Kidney epithelial cell (primary cell): ENCODE measurements at regions not wholly inside any gene's neighbourhood (a gene's known extent, or its start where the extent isn't known, plus 50 kb on each side); places are given as distances from the start of the nearest gene placed in this dataset.

Source experiments
- DNase-seq: peaks from one replicate; pipeline ENCODE4 v3.0.0-alpha.2; 2010; ENCODE audit warnings: low read depth
- H3K27me3 ChIP-seq: 2 replicates; pipeline ENCODE4 v1.6.0; 2011; ENCODE audit warnings: low read length; ENCODE audit not compliant: control insufficient read depth, insufficient read depth
- H3K36me3 ChIP-seq: 2 replicates; pipeline ENCODE4 v1.5.1; 2011; ENCODE audit warnings: low read length; ENCODE audit not compliant: control insufficient read depth, insufficient read depth
- H3K4me3 ChIP-seq: 2 replicates; pipeline ENCODE4 v1.5.1; 2011; ENCODE audit warnings: low read depth, mild to moderate bottlenecking, control low read depth, low read length
- TF ChIP-seq, protein P1 (sequence below): IDR thresholded peaks from 2 replicates; pipeline ENCODE4 v1.5.1; 2011; ENCODE audit warnings: mild to moderate bottlenecking, moderate library complexity, low read length, control low read depth, inconsistent platforms; ENCODE audit not compliant: insufficient read depth, poor library complexity, severe bottlenecking

- Histone ChIP-seq H3K36me3 (no peaks in the 10 kb centered on the region), H3K27me3 (no peaks in the 10 kb centered on the region), H3K4me3 (no peak overlapping the region)
- TF ChIP-seq, protein P1, sequence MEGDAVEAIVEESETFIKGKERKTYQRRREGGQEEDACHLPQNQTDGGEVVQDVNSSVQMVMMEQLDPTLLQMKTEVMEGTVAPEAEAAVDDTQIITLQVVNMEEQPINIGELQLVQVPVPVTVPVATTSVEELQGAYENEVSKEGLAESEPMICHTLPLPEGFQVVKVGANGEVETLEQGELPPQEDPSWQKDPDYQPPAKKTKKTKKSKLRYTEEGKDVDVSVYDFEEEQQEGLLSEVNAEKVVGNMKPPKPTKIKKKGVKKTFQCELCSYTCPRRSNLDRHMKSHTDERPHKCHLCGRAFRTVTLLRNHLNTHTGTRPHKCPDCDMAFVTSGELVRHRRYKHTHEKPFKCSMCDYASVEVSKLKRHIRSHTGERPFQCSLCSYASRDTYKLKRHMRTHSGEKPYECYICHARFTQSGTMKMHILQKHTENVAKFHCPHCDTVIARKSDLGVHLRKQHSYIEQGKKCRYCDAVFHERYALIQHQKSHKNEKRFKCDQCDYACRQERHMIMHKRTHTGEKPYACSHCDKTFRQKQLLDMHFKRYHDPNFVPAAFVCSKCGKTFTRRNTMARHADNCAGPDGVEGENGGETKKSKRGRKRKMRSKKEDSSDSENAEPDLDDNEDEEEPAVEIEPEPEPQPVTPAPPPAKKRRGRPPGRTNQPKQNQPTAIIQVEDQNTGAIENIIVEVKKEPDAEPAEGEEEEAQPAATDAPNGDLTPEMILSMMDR: no peak
- no peak for DNase-seq
Measured at GRCh38 chr6:22349051-22349450, 52.2 kb upstream of the PRL start.

DNA sequence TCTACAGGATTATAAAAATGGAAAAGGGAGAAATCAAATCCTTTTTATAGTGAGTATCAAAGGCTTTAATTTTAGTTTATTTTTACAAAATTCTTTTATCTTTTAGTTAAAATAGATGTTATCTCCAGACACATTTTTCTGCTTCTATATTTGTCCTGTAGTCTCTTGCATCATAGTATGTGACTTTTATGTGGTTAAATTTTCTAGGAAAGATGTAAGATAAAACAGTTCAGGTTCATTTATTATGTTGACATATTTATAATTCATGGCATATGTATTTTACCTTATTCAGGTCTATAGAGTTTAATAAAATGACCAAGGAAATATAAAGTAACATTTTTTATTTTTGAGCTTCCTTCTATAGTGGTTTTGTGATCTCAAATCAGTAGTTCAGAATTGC lies 52.7 kb upstream of the PRL start:
- no peak for DNase-seq
- no peaks in the 10 kb centered on the region for H3K36me3 ChIP-seq
- no peak overlapping the region for H3K4me3 ChIP-seq
- H3K27me3 ChIP-seq: no peaks in the 10 kb centered on the region
- TF ChIP-seq, protein P1: no peak

DNA sequence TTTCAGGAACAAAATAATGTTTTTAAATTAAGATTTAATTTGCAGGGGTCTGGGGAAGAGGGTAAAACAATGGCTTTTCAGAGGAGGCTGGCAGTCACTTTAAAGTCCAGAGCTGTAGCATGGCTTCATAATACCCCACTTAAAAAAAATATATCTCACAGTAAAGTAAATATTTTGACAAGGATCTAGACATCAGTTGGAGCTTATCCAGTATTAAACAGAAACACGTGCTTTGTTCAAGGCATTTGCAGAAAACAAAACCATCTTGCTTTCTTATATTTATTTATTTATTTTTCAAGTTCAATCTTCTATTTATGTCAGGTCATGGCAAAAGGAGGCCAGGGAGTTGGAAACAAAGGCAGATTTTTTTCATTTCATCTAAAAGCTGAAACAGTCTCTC lies 53.3 kb upstream of the PRL start:
- no peaks in the 10 kb centered on the region for H3K36me3 ChIP-seq
- H3K4me3 ChIP-seq: no peak overlapping the region
- no peak for DNase-seq
- H3K27me3 ChIP-seq: no peaks in the 10 kb centered on the region
- TF ChIP-seq, protein P1: no peak

DNA sequence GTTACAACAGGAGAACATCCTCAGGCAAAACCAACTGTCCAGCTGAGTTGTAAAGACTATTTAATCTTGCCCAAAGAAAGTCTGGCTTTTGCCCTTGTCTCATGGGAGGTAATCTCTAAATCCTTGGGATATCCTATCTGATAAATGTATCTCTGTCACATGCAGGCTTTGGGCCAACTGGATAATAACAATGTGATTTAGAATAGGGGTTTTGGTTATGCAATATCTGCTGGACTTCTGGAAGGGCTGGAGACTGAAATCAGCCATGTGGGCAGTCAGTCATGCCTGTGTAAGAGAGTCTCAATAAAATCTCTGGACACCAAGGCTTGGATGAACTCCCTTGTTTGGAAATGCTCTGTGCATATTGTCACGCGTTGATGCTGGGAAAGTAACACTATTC lies 56.3 kb upstream of the PRL start:
- TF ChIP-seq, protein P1: no peak
- no peak for DNase-seq
- Histone ChIP-seq H3K4me3 (no peak overlapping the region), H3K36me3 (no peaks in the 10 kb centered on the region), H3K27me3 (no peaks in the 10 kb centered on the region)

GRCh38 chr6:22356362-22356940 lies 59.6 kb upstream of the PRL start:
- no peaks in the 10 kb centered on the region for H3K27me3 ChIP-seq
- DNase-seq: no peak
- TF ChIP-seq, protein P1: no peak
- H3K36me3 ChIP-seq: no peaks in the 10 kb centered on the region
- H3K4me3 ChIP-seq: no peak overlapping the region

DNA sequence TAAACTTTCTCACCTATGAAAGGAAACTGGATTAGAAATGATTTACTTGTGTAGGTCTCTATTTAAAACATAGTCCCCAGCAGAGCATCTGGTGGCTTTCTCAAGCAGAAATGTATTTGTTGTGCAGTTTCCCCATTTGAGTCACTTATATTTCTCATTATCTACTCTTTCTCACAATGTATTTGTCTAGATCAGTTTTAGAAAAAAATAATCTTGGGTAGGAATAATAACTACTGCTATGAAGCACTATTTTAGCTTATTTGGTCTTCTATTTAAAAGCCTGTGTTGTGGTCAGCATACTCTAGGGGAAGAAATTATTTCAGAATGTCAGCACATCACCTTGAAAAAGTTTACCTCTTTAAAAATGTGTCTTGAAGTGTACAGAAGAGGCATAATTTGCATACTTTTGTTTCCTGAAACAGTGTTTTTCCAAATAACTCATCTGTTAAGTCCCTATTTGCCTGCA lies 60.9 kb upstream of the PRL start:
- DNase-seq: no peak
- Histone ChIP-seq H3K4me3 (no peak overlapping the region), H3K36me3 (no peaks in the 10 kb centered on the region), H3K27me3 (no peaks in the 10 kb centered on the region)
- TF ChIP-seq, protein P1: no peak
